Common myeloid progenitor, CD34-positive (primary cell): ENCODE measurements at regions not wholly inside any gene's neighbourhood (a gene's known extent, or its start where the extent isn't known, plus 50 kb on each side); places are given as distances from the start of the nearest gene placed in this dataset.

Experiments used
- CTCF ChIA-PET: fragments of 350-600 bp; sonication (Branson Sonifier 250); formaldehyde crosslinking; loops from one replicate; lab custom pipeline; 2021; ENCODE audit warnings: antibody characterized with exemption; lab: Charles Lee
- POLR2A ChIA-PET: fragments of 350-600 bp; sonication (Branson Sonifier 250); formaldehyde crosslinking; loops from one replicate; lab custom pipeline; 2021; ENCODE audit warnings: antibody characterized with exemption; lab: Charles Lee
- DNase-seq, 3 donors: peaks; one replicate each; pipeline versions ENCODE4 v3.0.0 to v3.0.0-alpha.2; 2013
- H3K27ac ChIP-seq, 2 experiments: 1 replicate in 1 of 2; 2 replicates in 1 of 2; pipeline ENCODE4 v1.7.0; 2013; ENCODE audit warnings: inconsistent platforms in 2 of 2, low read length in 2 of 2, mild to moderate bottlenecking in 2 of 2, low read depth in 1 of 2, moderate library complexity in 1 of 2; ENCODE audit not compliant: severe bottlenecking in 2 of 2, insufficient read depth in 1 of 2, poor library complexity in 1 of 2
- H3K27me3 ChIP-seq, 5 experiments: replicated peaks in 2 of 5; 1 replicate in 3 of 5; 2 replicates in 2 of 5; pipeline versions ENCODE4 v1.6.1 to v1.7.0; 2013; ENCODE audit warnings: low read length in 4 of 5, mild to moderate bottlenecking in 2 of 5, moderate library complexity in 2 of 5, inconsistent platforms in 1 of 5; ENCODE audit not compliant: insufficient read depth in 5 of 5, control insufficient read depth in 4 of 5
- H3K36me3 ChIP-seq, 4 experiments: 1 replicate in 2 of 4; 2 replicates in 2 of 4; pipeline versions ENCODE4 v1.6.1 to v1.7.0; 2013; ENCODE audit warnings: low read length in 3 of 4, control low read depth in 1 of 4, mild to moderate bottlenecking in 1 of 4; ENCODE audit not compliant: control insufficient read depth in 4 of 4, insufficient read depth in 4 of 4
- H3K4me1 ChIP-seq, 4 experiments: 1 replicate in 3 of 4; 2 replicates in 1 of 4; pipeline versions ENCODE4 v1.6.1 to v1.7.1; 2013; ENCODE audit warnings: low read length in 3 of 4, mild to moderate bottlenecking in 3 of 4, control low read depth in 1 of 4, inconsistent platforms in 1 of 4, moderate library complexity in 1 of 4; ENCODE audit not compliant: control insufficient read depth in 4 of 4, insufficient read depth in 4 of 4; ENCODE audit errors: control extremely low read depth in 1 of 4
- H3K4me3 ChIP-seq, 7 experiments: 1 replicate in 4 of 7; 2 replicates in 3 of 7; pipeline versions ENCODE4 v1.5.1 to v1.7.0; 2013; ENCODE audit warnings: mild to moderate bottlenecking in 7 of 7, low read length in 6 of 7, moderate library complexity in 6 of 7, inconsistent platforms in 2 of 7, low read depth in 2 of 7, control low read depth in 1 of 7; ENCODE audit not compliant: insufficient read depth in 4 of 7, control insufficient read depth in 1 of 7; ENCODE audit errors: extremely low read depth in 1 of 7
- H3K9me3 ChIP-seq, 5 experiments: 1 replicate in 4 of 5; 2 replicates in 1 of 5; pipeline versions ENCODE4 v1.6.1 to v1.7.1; 2013; ENCODE audit warnings: low read length in 4 of 5, mild to moderate bottlenecking in 2 of 5, inconsistent platforms in 1 of 5, low read depth in 1 of 5, moderate library complexity in 1 of 5; ENCODE audit not compliant: control insufficient read depth in 4 of 5, insufficient read depth in 2 of 5; ENCODE audit errors: control extremely low read depth in 1 of 5
- WGBS: methylation state at CpG from one replicate; pipeline ENCODE4 v1.1.5; 2013; ENCODE audit not compliant: insufficient coverage; 5-methylcytosine and 5-hydroxymethylcytosine counted together

GRCh38 chr15:31214158-31214863 is 112.3 kb upstream of the KLF13 start:
- Histone ChIP-seq H3K9me3 (peaks cover 0 to 5% (median 0%) of the 10 kb centered on the region in 5 experiments), H3K4me1 (peaks cover 3 to 48% (median 17%) of the 10 kb centered on the region in 4 experiments), H3K27ac (no peak overlapping the region), H3K4me3 (no peak overlapping the region), H3K36me3 (no peaks in the 10 kb centered on the region), H3K27me3 (no peaks in the 10 kb centered on the region)
- WGBS = 92% methylated on average over 6 of the region's 8 CpGs
- POLR2A ChIA-PET = interaction anchor here (0.8 to 2.0 kb wide), 3 partner anchors 50 to 221 kb away, joined by 3 to 16 read pairs (median 6); partner anchors contain the start of gene KLF13
- no peak for DNase-seq
- CTCF ChIA-PET = interaction anchor here (0.7 to 5.4 kb wide), 17 partner anchors 9 to 284 kb away, joined by 3 to 40 read pairs (median 4); no protein-coding TSS in a partner anchor

DNA sequence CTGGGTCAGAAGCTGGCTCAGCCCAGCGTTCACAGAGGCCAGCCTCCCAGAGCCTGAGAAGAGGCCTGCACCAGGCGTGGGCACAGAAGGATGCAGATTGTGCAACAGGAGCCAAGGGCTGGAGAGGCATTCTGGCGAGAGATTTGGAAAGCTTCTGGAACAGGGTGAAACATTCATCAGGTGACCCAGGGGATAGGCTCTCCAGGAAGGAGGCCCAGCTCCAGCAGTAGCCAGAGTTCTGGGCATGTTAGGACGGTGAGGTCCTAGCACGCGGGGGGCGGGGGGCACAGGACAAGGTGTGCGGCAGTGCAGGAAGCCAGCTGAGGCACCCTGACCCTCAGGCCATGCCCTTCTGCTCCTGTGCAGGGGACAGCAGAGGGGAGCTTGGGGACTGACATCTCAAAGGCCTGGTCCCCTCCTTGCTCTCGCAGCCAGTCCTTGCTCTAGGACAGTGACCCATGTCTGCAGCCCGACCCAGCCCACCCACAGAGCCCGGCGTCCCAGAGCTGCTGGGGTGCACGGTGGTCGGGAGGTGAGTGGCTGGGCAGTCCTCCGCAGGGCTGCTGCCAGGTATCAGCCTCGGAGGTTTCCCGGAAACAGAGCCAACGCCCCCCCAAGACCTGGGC is 111.7 kb upstream of the KLF13 start:
- POLR2A ChIA-PET = interaction anchor here (0.8 to 2.0 kb wide), 4 partner anchors 49 to 220 kb away, joined by 3 to 16 read pairs (median 6); partner anchors contain the start of gene KLF13
- CTCF ChIA-PET = interaction anchor here (0.7 to 5.4 kb wide), 18 partner anchors 9 to 283 kb away, joined by 3 to 40 read pairs (median 4); no protein-coding TSS in a partner anchor
- Histone ChIP-seq H3K27me3 (no peaks in the 10 kb centered on the region), H3K4me1 (peaks cover 3 to 48% (median 17%) of the 10 kb centered on the region in 4 experiments), H3K27ac (no peak overlapping the region), H3K4me3 (peak overlapping the region in 5 of 7 experiments; percentile 46 to 77 (median 59)), H3K9me3 (peaks cover 0 to 5% (median 0%) of the 10 kb centered on the region in 5 experiments), H3K36me3 (no peaks in the 10 kb centered on the region)
- WGBS = 53% methylated on average over 17 of the region's 18 CpGs
- DNase-seq = no peak

DNA sequence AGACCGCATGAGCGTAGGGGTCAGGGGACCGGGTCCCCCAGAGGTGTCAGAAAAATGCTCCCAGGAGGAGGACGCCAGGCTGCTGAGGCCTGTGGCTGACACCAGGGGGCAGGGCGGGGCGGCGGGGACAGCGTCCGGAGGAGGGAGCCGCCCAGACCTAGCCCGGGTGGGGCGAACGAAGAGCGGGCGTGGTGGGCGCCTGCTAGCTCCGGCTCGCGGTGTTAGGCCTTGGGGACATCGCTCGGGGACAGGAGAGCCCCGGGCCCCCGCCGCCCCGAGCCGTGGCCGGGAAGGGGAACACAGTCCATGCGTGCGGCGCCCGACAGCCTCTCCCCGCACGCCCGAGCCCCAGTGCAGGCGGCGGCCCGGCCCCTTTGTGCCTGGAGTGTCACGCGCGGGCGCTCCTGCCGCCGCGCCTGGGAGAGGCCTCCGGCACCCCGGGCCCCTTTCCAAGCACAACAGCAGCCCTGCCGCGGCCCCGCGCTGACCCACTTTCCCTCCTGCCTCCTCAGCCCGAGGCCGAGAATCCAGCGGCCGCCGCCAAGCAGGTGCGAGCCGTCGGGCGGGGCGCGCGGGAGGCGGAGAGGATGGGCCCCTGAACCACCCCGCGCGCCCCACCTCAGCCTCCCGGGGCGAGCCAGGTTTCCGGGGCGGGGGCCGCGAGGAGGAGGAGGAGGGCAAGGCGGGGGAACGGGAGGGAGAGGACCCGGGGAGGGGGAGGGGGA is 111.0 kb upstream of the KLF13 start:
- POLR2A ChIA-PET = interaction anchor here (0.8 to 2.0 kb wide), 4 partner anchors 49 to 220 kb away, joined by 3 to 16 read pairs (median 6); partner anchors contain the start of gene KLF13
- H3K4me3 ChIP-seq = peak overlapping the region; percentile 33 to 77 (median 59)
- DNase-seq = peak; percentile 65 to 84 (median 76)
- no peaks in the 10 kb centered on the region for H3K27me3 ChIP-seq
- no peak overlapping the region for H3K27ac ChIP-seq
- peaks cover 3 to 48% (median 17%) of the 10 kb centered on the region in 4 experiments for H3K4me1 ChIP-seq
- peaks cover 0 to 5% (median 0%) of the 10 kb centered on the region in 5 experiments for H3K9me3 ChIP-seq
- no peaks in the 10 kb centered on the region for H3K36me3 ChIP-seq
- 0% methylated on average over 43 of the region's 75 CpGs for WGBS
- CTCF ChIA-PET = interaction anchor here (0.7 to 5.4 kb wide), 12 partner anchors 10 to 273 kb away, joined by 3 to 40 read pairs (median 6); no protein-coding TSS in a partner anchor

GRCh38 chr15:31216215-31216911 is 110.3 kb upstream of the KLF13 start:
- WGBS = 6% methylated on average over 24 of the region's 30 CpGs
- POLR2A ChIA-PET = interaction anchor here (1.4 kb wide), 1 partner anchor 107 kb away, joined by 5 read pairs; no protein-coding TSS in a partner anchor
- peak overlapping the region; percentile 18 to 77 (median 54) for H3K4me3 ChIP-seq

DNA sequence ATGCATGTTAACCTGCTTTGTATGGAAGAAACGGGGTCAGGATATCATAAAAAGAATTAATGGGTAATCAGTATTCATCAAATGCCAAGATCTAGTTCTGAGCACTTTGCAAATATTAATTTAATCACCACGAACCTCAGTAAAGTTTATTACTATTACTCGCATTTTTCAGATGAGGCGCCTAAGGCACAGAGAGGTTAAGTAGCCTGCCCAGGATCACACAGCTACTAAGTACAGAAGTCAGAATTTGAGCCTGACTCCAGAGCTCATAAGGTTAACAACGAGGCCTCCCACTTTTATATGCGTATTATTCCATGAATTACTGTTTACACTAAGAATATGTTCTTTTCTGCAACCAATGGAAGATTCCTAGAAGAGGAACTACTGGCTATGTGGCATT is 109.6 kb upstream of the KLF13 start:
- CTCF ChIA-PET = interaction anchor here (0.6 to 2.1 kb wide), 5 partner anchors 9 to 1176 kb away, joined by 3 to 6 read pairs (median 5); no protein-coding TSS in a partner anchor
- H3K36me3 ChIP-seq = no peaks in the 10 kb centered on the region
- POLR2A ChIA-PET = no interaction called here
- H3K27ac ChIP-seq = no peak overlapping the region
- H3K4me3 ChIP-seq = peak overlapping the region in 3 of 7 experiments; percentile 54 to 77 (median 72)
- no peaks in the 10 kb centered on the region for H3K9me3 ChIP-seq
- H3K27me3 ChIP-seq = no peaks in the 10 kb centered on the region
- DNase-seq = no peak
- H3K4me1 ChIP-seq = peaks cover 3 to 52% (median 18%) of the 10 kb centered on the region in 4 experiments
- 93% methylated on average over 2 of the region's 6 CpGs for WGBS

More at GRCh38 chr15:31216215-31216911, 110.3 kb upstream of the KLF13 start:
- Histone ChIP-seq H3K36me3 (no peaks in the 10 kb centered on the region), H3K9me3 (peaks cover 0 to under 1% (median 0%) of the 10 kb centered on the region in 5 experiments), H3K4me1 (peaks cover 3 to 48% (median 17%) of the 10 kb centered on the region in 4 experiments), H3K27me3 (no peaks in the 10 kb centered on the region), H3K27ac (no peak overlapping the region)
- DNase-seq = peak; percentile 59 to 78 (median 63)
- CTCF ChIA-PET = interaction anchor here (0.6 to 1.8 kb wide), 3 partner anchors 9 to 1175 kb away, joined by 3 to 5 read pairs (median 3); no protein-coding TSS in a partner anchor
